SK-N-SH (cell line): ENCODE measurements at regions not wholly inside any gene's neighbourhood (a gene's known extent, or its start where the extent isn't known, plus 50 kb on each side); places are given as distances from the start of the nearest gene placed in this dataset.

Experiments
- FOSL2 ChIP-seq: IDR thresholded peaks from 2 replicates; pipeline ENCODE4 v1.4.0; 2012; ENCODE audit warnings: low read depth, mild to moderate bottlenecking, moderate library complexity, borderline replicate concordance
- RAD21 ChIP-seq: IDR thresholded peaks from 2 replicates; pipeline ENCODE4 v1.6.1; 2012; ENCODE audit warnings: mild to moderate bottlenecking, low read length
- TCF12 ChIP-seq: IDR thresholded peaks from 2 replicates; pipeline ENCODE4 v1.4.0; 2012
- TEAD4 ChIP-seq: IDR thresholded peaks from 2 replicates; pipeline ENCODE4 v1.4.0; 2012; ENCODE audit warnings: mild to moderate bottlenecking, borderline replicate concordance; ENCODE audit not compliant: insufficient read depth

- TF ChIP-seq TCF12 = no peak
- no peak for TF ChIP-seq TEAD4
- TF ChIP-seq FOSL2 = no peak
- TF ChIP-seq RAD21 = no peak
These were observed 229.3 kb upstream of the ECI2 start for GRCh38 chr6:4364711-4365110.
